DND-41 (cell line): ENCODE measurements at regions not wholly inside any gene's neighbourhood (a gene's known extent, or its start where the extent isn't known, plus 50 kb on each side); places are given as distances from the start of the nearest gene placed in this dataset.
"Not testable (repeated sequence)": the region's sequence is repeated elsewhere in the genome, so short reads cannot be mapped to it uniquely, and the experiment has no call there.

Source experiments
- ATAC-seq: fragments of 200-7000 bp; cut with Tn5 transposase; 3 replicates; pipeline ENCODE4 v1.9.1; 2021; ENCODE audit warnings: low read depth; ENCODE audit not compliant: insufficient read depth
- DNase-seq: peaks from one replicate; pipeline ENCODE4 v3.0.0-alpha.2; 2020
- H2AFZ ChIP-seq: 2 replicates; pipeline ENCODE4 v1.6.0; 2012; ENCODE audit warnings: low read depth, low read length
- H3K27ac ChIP-seq: 2 replicates; pipeline ENCODE4 v1.5.1; 2012; ENCODE audit warnings: low read length, inconsistent platforms
- H3K27me3 ChIP-seq: fragments of 200-600 bp; sonication (generic); 2 replicates; pipeline ENCODE4 v1.6.0; 2012; ENCODE audit warnings: low read length, mild to moderate bottlenecking, inconsistent platforms; ENCODE audit not compliant: insufficient read depth, poor library complexity
- H3K36me3 ChIP-seq: 2 replicates; pipeline ENCODE4 v1.5.1; 2012; ENCODE audit warnings: low read length, inconsistent platforms; ENCODE audit not compliant: insufficient read depth
- H3K4me1 ChIP-seq: 2 replicates; pipeline ENCODE4 v1.5.1; 2012; ENCODE audit warnings: mild to moderate bottlenecking, low read length; ENCODE audit not compliant: insufficient read depth
- H3K4me2 ChIP-seq: 2 replicates; pipeline ENCODE4 v1.6.0; 2012; ENCODE audit warnings: mild to moderate bottlenecking, moderate library complexity, low read length, inconsistent platforms; ENCODE audit not compliant: insufficient read depth
- H3K4me3 ChIP-seq, 2 experiments: fragments of 200-600 bp in 1 of 2; shearing (Covaris generic) in 1 of 2; 2 replicates each; pipeline ENCODE4 v1.5.1; 2012 to 2016; ENCODE audit warnings: inconsistent platforms in 2 of 2, low read length in 2 of 2, mild to moderate bottlenecking in 2 of 2, low read depth in 1 of 2, moderate library complexity in 1 of 2
- H3K79me2 ChIP-seq: 2 replicates; pipeline ENCODE4 v1.6.0; 2012; ENCODE audit warnings: low read length, inconsistent platforms; ENCODE audit not compliant: insufficient read depth
- H3K9ac ChIP-seq: 2 replicates; pipeline ENCODE4 v1.6.0; 2012; ENCODE audit warnings: low read depth, mild to moderate bottlenecking, inconsistent platforms, low read length, moderate library complexity
- H3K9me3 ChIP-seq: 2 replicates; pipeline ENCODE4 v1.5.1; 2012; ENCODE audit warnings: low read length, moderate library complexity, mild to moderate bottlenecking, inconsistent platforms; ENCODE audit not compliant: insufficient read depth, severe bottlenecking
- H4K20me1 ChIP-seq: 2 replicates; pipeline ENCODE4 v1.6.0; 2012; ENCODE audit warnings: low read length; ENCODE audit not compliant: insufficient read depth
- EZH2 ChIP-seq: IDR thresholded peaks from 3 replicates; pipeline ENCODE4 v1.6.1; 2012; ENCODE audit warnings: borderline replicate concordance, low read depth, mild to moderate bottlenecking, moderate library complexity, low read length, inconsistent platforms; ENCODE audit not compliant: severe bottlenecking
- TF ChIP-seq, protein P1 (sequence below): IDR thresholded peaks from 2 replicates; pipeline ENCODE4 v1.5.1; 2012; ENCODE audit warnings: borderline replicate concordance, low read length, moderate library complexity, mild to moderate bottlenecking; ENCODE audit not compliant: poor library complexity, severe bottlenecking; ENCODE audit errors: extremely low read depth

DNA sequence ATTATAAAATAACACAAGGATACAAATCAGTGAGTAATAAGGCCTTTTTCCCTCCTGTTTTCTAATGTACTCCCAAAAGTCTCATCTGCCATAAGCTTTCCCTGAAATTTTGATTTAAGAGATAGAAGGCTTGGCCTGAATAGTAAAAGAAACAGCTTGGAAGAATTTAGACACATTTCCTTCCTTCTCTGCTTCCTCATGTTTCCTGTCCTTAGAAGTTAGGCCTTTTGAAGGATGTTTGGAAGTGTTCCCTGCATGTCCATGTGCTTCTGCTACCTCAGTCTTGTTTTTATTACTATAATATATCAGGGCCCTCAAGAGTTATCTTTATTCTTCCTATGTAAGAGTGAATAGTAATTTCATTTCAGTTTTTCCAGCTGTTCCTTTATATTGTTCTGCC lies 242.7 kb downstream of the DEPDC1B start:
- TF ChIP-seq, protein P1, sequence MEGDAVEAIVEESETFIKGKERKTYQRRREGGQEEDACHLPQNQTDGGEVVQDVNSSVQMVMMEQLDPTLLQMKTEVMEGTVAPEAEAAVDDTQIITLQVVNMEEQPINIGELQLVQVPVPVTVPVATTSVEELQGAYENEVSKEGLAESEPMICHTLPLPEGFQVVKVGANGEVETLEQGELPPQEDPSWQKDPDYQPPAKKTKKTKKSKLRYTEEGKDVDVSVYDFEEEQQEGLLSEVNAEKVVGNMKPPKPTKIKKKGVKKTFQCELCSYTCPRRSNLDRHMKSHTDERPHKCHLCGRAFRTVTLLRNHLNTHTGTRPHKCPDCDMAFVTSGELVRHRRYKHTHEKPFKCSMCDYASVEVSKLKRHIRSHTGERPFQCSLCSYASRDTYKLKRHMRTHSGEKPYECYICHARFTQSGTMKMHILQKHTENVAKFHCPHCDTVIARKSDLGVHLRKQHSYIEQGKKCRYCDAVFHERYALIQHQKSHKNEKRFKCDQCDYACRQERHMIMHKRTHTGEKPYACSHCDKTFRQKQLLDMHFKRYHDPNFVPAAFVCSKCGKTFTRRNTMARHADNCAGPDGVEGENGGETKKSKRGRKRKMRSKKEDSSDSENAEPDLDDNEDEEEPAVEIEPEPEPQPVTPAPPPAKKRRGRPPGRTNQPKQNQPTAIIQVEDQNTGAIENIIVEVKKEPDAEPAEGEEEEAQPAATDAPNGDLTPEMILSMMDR: no peak
- TF ChIP-seq EZH2: no peak
- Histone ChIP-seq H3K27me3 (no peaks in the 10 kb centered on the region), H3K79me2 (no peaks in the 10 kb centered on the region)

DNA sequence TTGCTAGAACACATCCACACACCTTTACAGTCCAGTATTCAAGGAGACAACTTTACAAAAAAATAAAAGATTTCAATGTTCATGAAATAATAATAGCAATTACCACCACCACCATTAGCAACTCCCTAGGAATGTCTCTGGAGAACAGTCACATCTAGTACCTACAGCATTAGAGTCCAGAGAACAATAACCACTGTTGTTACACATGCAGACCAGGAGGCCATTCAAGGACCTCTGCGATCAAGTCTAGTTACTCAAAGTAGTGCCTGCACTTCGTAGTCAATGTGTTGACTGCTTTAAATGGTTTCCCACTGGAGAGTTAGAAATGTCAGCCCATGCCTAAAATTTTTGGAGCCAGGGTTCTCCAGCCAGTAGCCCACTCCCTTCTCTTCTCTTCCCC lies 244.4 kb downstream of the DEPDC1B start:
- no peak overlapping the region for H2AFZ ChIP-seq
- H4K20me1 ChIP-seq: no peaks in the 10 kb centered on the region
- H3K4me1 ChIP-seq: no peaks in the 10 kb centered on the region
- no peaks in the 10 kb centered on the region for H3K27me3 ChIP-seq
- H3K27ac ChIP-seq: no peak overlapping the region
- no peaks in the 10 kb centered on the region for H3K36me3 ChIP-seq
- no peak overlapping the region for H3K4me2 ChIP-seq
- no peak for ATAC-seq
- no peaks in the 10 kb centered on the region for H3K9me3 ChIP-seq
- TF ChIP-seq, protein P1: no peak
- no peak for TF ChIP-seq EZH2
- no peak overlapping the region for H3K9ac ChIP-seq
- DNase-seq: no peak
- no peaks in the 10 kb centered on the region for H3K79me2 ChIP-seq
- no peak overlapping the region for H3K4me3 ChIP-seq

More for the DNA sequence above, 242.7 kb downstream of the DEPDC1B start:
- Histone ChIP-seq H3K9ac (no peak overlapping the region), H3K27ac (no peak overlapping the region), H2AFZ (no peak overlapping the region), H3K36me3 (no peaks in the 10 kb centered on the region), H4K20me1 (no peaks in the 10 kb centered on the region), H3K9me3 (no peaks in the 10 kb centered on the region), H3K4me2 (no peak overlapping the region), H3K4me1 (no peaks in the 10 kb centered on the region), H3K4me3 (no peak overlapping the region)
- no peak for ATAC-seq
- no peak for DNase-seq

GRCh38 chr5:60454277-60454676 lies 245.7 kb downstream of the DEPDC1B start:
- H3K36me3 ChIP-seq, H4K20me1 ChIP-seq, H3K4me3 ChIP-seq, H3K9me3 ChIP-seq, H3K27me3 ChIP-seq, H3K9ac ChIP-seq, DNase-seq, H2AFZ ChIP-seq, H3K4me1 ChIP-seq, ATAC-seq, H3K27ac ChIP-seq, H3K4me2 ChIP-seq, H3K79me2 ChIP-seq: not testable (repeated sequence)

GRCh38 chr5:60453186-60453976 lies 246.6 kb downstream of the DEPDC1B start:
- H4K20me1 ChIP-seq: no peaks in the 10 kb centered on the region
- ATAC-seq: no peak

More at GRCh38 chr5:60453186-60453976, 246.6 kb downstream of the DEPDC1B start:
- H3K4me2 ChIP-seq: no peak overlapping the region
- H3K4me1 ChIP-seq: no peaks in the 10 kb centered on the region
- H3K27ac ChIP-seq: no peak overlapping the region
- H3K9ac ChIP-seq: no peak overlapping the region
- H2AFZ ChIP-seq: no peak overlapping the region
- TF ChIP-seq, protein P1: no peak
- TF ChIP-seq EZH2: no peak
- H3K4me3 ChIP-seq: no peak overlapping the region
- no peak for DNase-seq
- no peaks in the 10 kb centered on the region for H3K27me3 ChIP-seq
- no peaks in the 10 kb centered on the region for H3K79me2 ChIP-seq
- no peaks in the 10 kb centered on the region for H3K9me3 ChIP-seq
- H3K36me3 ChIP-seq: no peaks in the 10 kb centered on the region
